GM18498 (cell line): ENCODE measurements at regions not wholly inside any gene's neighbourhood (a gene's known extent, or its start where the extent isn't known, plus 50 kb on each side); places are given as distances from the start of the nearest gene placed in this dataset.

Experiments
- ATAC-seq: cut with Tn5 transposase; IDR thresholded peaks from one replicate; pipeline ENCODE4 v1.9.1; 2021; ENCODE audit warnings: mild to moderate bottlenecking, moderate library complexity; ENCODE audit not compliant: unreplicated experiment

DNA sequence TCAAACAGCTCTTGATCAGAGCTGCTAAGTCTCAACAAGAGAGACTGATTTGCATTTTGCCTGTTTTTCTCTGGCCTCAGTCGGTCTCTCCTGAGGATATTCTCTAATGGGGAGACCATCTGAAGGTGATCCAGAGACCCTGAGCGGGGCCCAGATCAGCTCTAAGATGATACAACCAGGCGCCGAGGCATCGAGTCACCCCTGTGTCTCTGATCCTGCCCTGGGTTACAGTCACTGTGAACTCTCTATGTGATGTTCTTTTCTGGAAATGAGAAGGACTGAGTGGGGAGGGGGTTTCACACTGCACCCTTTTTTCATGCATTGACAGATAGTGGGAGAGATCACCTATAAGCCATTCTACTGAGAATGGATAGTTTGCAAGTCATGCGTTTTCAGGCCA lies 247.6 kb upstream of the PWP1 start:
- no peak for ATAC-seq

DNA sequence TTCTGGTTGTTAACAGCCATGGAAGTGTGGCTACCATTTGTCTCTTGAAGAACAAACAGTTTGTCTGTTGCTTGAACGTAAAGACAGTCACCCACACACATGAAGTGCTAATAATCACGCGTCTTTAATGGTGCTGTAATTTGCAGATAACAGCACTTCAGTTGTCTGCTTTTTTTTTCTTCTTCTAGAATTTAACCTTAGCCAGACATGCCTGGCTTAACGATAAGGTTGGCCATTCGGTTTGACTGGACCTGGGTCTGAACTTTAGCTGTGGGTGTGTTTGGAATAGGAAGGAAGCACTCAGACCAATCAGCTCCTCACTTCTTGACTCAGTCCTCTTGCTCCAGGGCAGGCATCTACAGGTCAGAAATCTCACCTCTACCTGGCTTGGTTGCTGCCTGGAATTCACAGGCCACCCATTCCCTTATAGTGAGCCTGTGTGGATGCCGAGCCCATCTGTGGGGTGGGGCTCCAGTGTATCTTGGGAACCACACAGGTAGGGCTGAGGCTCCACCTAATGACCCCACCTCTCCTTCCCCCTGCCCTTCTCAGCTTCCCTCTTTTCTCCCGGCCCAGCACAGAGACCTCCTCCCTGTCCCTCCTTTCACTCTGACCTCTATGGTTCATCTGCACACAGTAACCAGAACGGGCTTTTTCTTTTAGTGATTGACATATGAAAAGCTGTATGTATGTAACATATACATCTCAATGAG lies 246.4 kb upstream of the PWP1 start:
- no peak for ATAC-seq

DNA sequence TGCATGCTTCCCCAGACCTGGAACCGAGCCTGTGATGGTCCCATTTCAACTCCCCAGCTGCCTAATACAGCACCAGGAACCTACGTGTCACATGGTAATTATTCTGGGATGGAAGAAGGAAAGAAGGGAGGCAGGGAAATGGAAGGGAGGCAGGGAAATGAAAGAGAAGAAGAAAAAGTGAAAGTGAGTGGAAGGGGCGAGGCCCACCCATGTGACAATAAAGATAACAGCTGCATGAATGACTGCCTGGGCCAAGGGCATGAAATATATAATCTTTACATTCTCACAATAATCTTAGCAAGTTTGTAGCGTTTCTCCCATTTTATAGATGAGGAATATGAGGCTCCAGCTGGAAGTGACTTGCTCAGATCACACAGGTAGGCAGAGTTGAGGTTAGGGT lies 245.0 kb upstream of the PWP1 start:
- no peak for ATAC-seq

DNA sequence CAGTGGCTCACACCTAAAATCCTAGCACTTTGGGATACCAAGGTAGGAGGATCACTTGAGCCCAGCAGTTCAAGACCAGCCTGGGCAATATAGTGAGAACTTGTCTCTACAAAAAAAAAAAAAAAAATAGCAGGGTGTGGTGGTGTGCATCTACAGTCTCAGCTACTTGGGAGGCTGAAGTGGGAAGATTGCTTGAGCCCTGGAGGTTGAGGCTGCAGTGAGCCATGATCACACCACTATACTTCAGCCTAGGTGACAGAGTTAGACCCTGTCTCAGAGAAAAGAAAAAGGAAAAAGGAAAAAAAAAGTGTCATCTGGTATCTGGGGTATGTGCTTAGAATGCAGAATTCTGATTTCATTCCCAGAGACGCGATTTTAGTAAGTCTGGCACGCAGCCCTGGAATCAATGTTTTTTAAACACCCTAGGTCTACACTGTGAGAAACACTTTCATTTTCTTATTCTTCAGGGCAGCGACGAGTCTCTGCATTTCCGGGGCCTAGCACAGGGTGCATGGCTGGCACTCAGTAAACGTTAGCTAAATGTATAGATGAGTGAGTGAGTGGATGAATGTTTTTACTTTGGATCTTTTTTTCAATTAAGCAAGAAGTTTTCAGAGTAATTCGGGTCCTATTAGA lies 243.8 kb upstream of the PWP1 start:
- no peak for ATAC-seq

DNA sequence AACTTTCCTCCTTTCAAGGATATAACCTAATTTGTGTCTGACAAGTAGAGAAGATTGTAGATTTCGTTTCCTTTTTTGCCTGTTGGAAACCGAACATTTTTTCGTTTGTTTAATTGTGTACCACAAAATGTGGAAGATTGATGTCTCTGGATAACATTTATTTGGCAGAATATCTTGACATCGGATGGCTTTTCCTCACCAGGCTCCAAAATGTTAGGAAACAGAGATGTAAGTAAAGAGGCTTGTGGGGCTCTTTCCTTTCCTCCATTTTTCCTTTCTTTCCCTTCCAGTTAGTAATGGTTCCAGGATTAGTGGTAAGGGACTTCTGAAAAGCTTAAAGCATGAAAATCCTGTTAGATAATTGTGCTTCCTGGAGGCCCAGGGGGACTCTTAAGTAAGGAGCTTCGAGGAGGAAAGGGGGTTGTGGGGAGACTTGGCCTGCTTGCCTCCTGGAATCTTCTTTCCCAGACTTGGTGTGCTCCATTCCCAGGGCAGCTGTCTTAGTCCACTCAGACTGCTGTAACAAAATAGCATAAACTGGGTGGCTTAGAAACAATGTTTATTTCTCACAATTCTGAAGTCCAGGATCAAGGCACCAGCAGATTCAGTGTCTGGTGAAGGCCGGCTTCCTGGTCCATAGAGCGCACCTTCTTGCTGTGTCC lies 243.1 kb upstream of the PWP1 start:
- no peak for ATAC-seq

DNA sequence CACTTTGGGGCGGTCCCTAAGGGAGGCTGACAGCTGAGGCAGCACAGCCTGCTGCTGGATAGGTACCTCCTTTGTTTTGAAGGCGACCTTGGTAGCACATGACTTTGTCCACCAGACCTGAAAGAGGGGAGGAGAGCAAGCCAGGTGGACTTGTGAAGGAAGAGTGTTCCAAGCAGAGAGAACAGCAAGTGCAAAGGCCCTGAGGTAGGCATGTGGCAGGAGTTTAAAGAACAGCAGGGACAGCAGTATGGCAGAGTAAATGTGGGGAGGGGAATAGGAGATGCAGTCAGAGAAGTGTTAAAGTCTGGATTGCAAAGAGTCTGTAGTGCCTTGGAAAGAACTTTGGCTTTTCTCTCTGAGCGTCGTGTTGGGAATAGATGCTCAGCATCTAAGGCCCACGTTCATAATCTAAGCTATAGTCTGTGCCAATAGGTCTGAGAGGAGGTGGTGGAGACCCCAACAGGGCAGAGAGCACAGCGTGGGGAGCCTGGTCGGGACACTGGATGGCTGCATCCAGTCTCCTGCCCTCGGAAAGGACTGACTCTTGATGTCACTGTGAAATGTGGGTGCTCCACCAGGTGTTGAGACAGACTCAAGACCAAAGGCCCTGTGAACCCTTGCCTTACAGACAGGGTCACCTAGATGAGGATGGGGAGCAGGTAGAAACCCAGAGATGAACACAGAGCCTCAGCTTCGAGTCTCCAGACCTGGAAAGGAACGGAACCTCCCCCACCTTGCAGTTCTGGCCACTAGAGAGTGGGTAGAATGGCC lies 242.1 kb upstream of the PWP1 start:
- no peak for ATAC-seq

DNA sequence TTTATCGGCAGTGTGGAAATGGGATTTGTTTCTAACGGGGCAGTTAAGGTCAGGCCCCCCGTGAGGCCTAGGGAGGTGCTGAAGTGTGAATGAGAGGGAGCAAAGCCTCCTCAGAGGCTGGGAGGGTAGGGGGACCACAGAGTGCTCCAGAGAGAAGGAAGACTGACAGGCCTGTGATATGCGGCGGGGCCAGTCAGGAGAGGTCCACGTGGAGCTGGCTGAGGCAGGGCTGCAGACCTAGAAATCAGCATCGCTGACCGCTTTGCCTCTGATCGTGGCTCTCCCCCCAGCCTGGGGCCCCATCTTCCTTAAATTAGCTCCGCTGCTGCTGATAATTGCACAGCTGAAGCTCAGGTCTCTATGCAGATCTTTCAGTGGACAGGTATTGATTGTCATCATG lies 240.8 kb upstream of the PWP1 start:
- no peak for ATAC-seq

DNA sequence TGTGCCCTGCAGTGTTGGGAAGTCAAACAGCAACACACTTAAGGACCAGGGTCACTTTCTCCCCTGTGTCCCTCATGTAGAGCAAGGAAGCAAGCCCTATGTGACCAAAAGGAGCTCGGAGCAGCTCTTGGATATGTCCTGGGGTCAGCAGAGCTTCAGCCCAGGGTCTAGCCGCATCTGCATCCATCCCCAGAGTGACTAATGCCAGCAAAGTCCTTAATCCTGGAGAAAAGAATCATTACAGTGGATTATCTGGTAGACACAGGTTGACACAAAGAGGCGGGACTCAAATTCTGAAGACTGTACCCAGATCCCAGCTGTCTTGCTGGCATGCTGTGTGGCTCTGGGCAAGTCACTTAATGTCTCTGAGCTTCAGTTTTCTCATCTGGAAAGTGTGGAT lies 239.1 kb upstream of the PWP1 start:
- no peak for ATAC-seq

DNA sequence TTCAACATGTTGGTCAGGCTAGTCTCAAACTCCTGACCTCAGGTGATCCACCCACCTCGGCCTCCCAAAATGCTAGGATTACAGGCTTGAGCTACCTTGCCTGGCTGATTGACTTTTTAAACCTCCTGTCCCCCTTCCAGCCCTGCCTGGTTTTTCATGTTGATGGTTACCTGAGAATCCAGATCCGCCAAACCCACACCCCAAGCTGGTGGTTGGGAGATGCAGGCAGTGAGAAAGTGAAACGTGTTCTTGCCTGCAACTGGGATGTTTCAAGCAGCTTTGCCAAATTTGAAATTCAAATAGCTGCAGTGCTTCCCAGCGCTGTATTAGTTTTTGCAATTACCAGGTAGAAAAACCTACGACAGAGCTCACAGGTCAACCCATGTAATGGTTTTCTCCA lies 238.3 kb upstream of the PWP1 start:
- ATAC-seq, result no peak

DNA sequence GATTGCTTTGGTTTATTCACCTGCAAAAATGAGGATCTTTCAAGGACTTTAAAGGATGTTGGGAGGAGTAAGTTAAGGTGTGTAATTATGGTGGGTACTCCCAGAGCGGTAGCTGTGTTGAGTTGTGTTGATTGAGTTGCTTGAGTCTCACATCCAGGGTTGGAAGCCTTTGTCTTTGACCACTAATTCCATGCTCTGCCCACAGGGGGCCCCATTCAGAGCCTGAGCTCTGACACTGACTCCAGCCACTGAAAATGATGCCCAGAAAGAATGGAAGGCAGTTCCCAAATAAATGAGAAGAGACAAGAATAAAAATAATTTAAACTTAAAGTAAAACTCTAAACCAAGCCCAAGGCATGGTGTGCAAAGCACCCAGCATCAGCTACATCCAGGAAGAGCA lies 237.4 kb upstream of the PWP1 start:
- ATAC-seq, result no peak

DNA sequence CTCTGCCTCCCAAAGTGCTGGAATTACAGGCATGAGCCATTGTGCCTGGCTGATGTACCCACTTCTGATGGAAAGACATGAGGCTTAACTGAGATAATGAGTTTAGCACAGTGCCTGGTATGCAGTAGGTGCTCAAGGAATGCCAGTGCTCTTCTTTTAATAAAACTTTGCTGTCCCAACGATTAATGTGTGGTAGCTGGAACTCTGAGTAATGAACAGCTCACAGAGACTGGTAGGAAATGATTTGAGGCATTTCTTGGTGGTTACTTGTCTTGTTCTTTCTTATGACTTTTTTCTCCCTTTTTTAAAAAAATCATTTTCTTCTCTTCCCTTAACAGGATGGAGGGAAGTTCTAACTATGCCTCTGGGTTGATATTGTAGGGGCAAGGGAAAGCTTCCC lies 235.7 kb upstream of the PWP1 start:
- no peak for ATAC-seq

DNA sequence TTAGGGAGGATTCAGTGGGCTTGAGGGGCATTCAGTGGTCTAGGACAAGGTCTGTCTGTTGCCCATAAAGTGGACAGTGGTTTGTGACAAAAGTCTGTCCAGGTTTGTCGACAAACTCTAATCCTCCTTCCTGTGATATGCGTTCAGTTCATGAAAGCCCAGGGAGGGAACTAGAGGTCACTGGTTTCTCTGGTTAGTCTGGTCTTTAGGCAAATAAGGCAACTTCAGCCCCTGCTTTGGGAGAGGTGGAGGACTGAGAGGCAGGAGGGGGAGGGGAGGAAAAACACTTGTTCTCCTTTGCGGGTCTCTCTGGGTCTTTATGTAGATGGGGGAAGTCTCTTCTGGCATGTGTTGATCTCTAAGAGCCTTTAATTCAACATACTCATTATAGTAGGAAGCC lies 235.1 kb upstream of the PWP1 start:
- no peak for ATAC-seq

DNA sequence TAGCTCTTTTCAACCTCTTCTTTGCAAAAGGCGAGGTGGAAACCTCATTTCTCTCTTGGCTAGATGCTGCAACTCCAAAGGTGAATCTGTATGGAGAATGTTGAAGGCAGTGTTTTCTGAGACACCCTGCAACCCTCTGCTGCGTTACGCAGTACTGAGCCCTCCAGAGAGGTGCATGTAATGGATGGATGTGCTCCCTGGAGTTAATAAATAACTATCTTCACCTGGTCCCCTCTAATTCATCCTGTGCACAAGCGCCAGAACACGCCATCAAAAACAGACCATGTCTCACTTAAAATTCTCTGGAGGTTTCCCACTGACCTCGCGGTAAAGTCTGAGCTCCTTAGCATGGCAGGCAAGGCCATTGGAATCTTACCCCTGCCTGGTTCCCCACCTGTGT lies 234.4 kb upstream of the PWP1 start:
- ATAC-seq, result no peak

DNA sequence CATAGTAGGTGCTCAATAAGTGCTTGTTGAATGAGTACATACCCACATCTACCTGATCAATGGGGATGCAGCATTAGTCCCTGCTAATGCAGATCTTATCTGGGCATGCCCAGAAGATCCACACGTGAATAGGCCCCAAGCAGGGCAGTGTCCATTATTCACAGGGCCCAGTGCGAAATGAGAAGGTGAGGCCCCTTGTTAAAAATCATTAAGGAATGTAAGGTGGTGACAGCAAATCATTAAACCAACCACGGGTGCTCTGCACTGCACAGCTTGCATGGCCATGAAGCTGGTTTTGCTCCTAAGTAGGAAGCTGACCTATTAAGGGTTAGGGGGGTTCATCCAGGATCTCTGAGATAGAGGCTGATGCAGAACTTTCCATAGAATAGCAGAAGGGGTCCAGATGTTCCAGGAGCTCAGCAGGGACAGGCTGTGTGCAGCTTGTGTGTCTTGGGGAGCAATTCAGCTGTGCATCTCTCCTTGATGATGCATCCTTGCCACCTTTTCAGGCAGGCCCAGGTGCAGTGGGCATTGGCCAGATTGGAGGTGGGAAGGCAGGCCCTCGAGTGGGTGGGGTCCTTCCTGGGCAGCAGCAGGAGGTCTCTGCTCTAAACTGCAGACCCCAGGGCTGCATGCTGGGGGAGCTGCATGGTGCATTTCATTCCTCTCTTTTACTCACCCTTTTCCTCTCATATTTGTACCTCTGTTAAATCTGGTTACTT lies 231.3 kb upstream of the PWP1 start:
- ATAC-seq, result no peak

DNA sequence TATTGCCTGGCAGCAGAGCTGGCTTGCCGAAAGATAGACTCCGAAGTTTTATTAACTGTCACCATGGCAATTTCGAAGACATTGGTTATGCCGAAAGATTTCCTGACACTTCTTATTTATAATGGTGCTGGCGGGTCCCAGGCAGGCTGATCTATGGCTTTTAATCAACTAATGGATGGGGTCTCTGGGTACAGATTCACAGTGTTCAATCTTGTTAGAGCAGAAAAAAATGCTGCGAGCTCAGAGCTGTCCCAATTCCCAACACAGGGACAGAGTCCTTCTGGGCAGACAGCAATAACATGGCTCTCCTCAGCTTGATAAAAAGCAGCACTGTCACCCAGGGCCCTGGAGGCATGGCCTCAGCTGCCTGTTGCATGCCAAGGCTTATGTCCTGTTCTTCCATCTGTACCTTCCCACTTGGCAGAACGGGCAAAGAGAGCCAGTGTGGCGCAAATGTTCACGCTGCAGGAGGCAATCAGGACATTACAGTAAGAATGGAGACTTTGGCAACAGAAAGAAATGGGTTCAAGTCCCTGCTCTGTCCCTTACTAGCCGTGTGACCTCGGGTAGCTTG lies 228.2 kb upstream of the PWP1 start:
- ATAC-seq, result no peak

DNA sequence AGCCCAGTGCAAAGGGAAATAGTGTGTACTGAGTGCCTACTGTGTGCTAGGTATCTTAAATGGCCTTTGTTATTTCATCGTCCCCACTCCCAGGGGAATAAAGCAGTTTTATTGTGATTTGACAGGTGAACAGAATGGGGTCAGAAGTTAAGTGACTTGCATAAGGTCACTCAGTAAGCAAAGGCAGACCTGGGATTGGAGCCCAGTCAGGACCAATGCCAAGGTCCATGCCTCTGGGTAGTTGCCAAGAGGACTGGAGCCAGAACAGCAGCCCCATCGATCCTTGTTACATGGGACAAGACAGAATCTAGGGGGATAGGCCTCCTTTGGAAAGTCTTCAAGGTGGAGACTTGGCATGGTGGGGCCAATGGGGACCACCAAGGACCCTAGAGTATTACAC lies 227.4 kb upstream of the PWP1 start:
- no peak for ATAC-seq

DNA sequence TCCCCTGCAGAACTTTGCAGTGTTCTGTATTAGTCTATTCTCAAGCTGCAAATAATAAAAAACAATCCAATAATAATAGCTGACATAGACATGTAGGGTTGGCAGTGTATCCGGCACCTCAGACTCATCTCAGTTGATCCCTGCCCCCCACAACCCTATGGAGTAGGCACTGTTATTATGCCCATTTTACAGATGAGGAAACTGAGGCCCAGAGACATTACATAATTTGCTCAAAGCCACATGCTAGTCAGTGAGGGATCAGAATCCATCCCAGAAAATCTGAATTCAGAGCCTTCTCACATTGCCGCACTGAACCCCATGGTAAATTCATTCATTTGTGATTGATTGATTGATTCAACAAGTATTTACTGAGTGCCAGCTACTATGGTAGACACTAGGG lies 226.6 kb upstream of the PWP1 start:
- ATAC-seq, result no peak

DNA sequence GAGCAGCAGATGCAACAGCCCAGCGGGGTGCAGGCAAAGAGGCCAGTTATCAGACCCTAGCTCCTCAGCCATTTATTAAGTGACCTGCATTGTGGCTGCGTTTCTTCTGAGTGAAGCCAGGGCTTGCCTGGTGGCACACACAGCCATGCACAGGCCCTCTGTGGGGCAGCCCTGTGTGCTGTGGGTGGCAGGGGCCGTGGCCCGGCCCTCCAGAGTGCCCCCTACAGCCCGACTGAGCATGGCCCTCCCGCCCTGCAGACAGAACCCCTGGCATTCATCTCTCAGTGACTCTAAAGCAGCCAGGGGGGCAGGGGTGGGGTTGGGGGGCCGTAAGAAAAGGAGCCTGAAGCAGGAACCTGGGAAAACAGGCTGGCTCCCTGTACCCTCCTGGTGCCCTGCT lies 226.0 kb upstream of the PWP1 start:
- ATAC-seq, result no peak

DNA sequence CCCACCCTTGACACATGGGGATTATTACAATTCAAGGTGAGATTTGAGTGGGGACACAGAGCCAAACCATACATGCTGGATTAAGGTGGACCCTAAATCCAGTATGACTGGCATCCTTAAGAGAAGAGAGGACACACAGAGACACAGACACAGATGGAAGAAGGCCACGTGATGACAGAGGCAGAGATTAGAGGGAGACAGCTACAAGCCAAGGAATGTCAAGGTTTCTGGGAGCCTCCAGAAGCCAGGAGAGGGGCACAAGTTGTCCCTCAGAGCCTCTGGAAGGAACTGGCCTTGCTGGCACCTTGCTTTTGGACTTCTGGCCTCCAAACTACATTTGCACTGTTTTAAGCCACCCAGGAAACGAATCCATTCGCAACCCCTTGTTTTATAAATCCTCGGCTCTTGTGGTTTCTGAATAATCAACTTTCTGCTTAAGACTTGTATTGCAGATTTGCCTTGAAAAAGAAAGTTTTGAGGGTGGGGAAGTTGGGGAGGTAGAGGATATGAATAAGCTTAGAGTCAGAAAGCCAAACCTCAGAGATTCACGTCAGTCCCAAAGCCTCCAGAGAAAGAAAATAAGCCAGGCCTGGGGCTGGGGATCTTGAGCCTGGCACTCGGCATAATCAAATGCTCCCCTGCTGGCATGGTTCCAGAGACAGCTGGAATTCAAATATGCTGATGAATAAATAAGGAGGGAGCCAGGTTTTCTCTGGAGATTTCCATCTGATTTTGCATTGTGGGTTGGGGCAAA lies 224.2 kb upstream of the PWP1 start:
- ATAC-seq, result no peak
